Suprapubic skin (tissue), 4 donors: ENCODE measurements at regions not wholly inside any gene's neighbourhood (a gene's known extent, or its start where the extent isn't known, plus 50 kb on each side); places are given as distances from the start of the nearest gene placed in this dataset.
"Not testable (repeated sequence)": the region's sequence is repeated elsewhere in the genome, so short reads cannot be mapped to it uniquely, and the experiment has no call there.

Experiments
- DNase-seq, 2 donors: peaks; one replicate each; pipeline ENCODE4 v3.0.0-alpha.2; 2019; ENCODE audit warnings: low spot score in 2 of 2
- H3K27ac ChIP-seq: fragments of 200-600 bp; sonication (generic); one replicate; pipeline ENCODE4 v1.5.1; 2019
- H3K27me3 ChIP-seq: fragments of 200-600 bp; sonication (generic); one replicate; pipeline ENCODE4 v1.5.1; 2019
- H3K36me3 ChIP-seq: fragments of 200-600 bp; sonication (generic); one replicate; pipeline ENCODE4 v1.5.1; 2019
- H3K4me1 ChIP-seq: fragments of 200-600 bp; sonication (generic); one replicate; pipeline ENCODE4 v1.5.1; 2019
- H3K4me3 ChIP-seq: fragments of 200-600 bp; sonication (generic); one replicate; pipeline ENCODE4 v1.5.1; 2019; ENCODE audit warnings: mild to moderate bottlenecking
- H3K9me3 ChIP-seq: fragments of 200-600 bp; sonication (generic); one replicate; pipeline ENCODE4 v1.5.1; 2019
- EP300 ChIP-seq: sonication (generic); formaldehyde crosslinking; IDR thresholded peaks from one replicate; pipeline ENCODE4 v1.6.1; 2017; ENCODE audit warnings: antibody characterized with exemption
- POLR2A ChIP-seq, 2 donors: fragments of 450-650 bp; IDR thresholded peaks; one replicate each; pipeline ENCODE4 v1.6.1; 2017; ENCODE audit warnings: antibody characterized with exemption in 2 of 2, mild to moderate bottlenecking in 2 of 2, moderate library complexity in 2 of 2
- POLR2AphosphoS5 ChIP-seq, 3 donors: sonication (generic); formaldehyde crosslinking; IDR thresholded peaks; one replicate each; pipeline ENCODE4 v1.6.1; 2017; ENCODE audit warnings: antibody characterized with exemption in 3 of 3
- WGBS: methylation state at CpG from one replicate; pipeline ENCODE4 v1.1.5; 2018; 5-methylcytosine and 5-hydroxymethylcytosine counted together
- TF ChIP-seq, protein P1 (sequence below), 2 donors: fragments of 200-600 bp in 1 of 2; fragments of 450-650 bp in 1 of 2; sonication (generic) in 1 of 2; IDR thresholded peaks; one replicate each; pipeline ENCODE4 v1.5.1; 2016 to 2019; ENCODE audit warnings: antibody characterized with exemption in 2 of 2, mild to moderate bottlenecking in 1 of 2, moderate library complexity in 1 of 2

DNA sequence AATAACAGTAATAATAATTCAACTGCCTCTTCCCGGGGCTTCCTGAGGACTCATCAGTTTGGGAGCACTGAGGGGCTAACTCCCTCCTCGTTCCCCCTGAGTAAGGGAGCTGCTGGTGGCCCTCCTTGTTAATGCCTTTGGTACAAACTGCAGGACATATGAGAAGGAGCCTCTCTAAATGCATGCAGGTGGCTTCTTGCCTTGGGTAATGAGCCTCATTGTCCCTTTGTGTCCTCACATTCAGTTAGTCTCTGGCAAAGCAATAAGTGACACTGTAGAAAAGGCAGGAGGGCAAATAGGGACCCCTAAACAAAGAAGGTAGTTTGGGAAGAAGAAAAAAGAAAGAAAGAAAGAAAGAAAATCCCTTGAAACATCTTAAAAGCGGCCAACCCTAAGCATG, 95.4 kb upstream of the ERCC6L2 start:
- H3K4me3 ChIP-seq = no peak overlapping the region
- H3K27me3 ChIP-seq = peaks cover 3% of the 10 kb centered on the region
- no peak overlapping the region for H3K27ac ChIP-seq
- TF ChIP-seq POLR2AphosphoS5 (IDR thresholded peaks at IDR 0.05) (no peak), POLR2A (IDR thresholded peaks at IDR 0.05) (no peak), EP300 (no peak)
- TF ChIP-seq, protein P1, sequence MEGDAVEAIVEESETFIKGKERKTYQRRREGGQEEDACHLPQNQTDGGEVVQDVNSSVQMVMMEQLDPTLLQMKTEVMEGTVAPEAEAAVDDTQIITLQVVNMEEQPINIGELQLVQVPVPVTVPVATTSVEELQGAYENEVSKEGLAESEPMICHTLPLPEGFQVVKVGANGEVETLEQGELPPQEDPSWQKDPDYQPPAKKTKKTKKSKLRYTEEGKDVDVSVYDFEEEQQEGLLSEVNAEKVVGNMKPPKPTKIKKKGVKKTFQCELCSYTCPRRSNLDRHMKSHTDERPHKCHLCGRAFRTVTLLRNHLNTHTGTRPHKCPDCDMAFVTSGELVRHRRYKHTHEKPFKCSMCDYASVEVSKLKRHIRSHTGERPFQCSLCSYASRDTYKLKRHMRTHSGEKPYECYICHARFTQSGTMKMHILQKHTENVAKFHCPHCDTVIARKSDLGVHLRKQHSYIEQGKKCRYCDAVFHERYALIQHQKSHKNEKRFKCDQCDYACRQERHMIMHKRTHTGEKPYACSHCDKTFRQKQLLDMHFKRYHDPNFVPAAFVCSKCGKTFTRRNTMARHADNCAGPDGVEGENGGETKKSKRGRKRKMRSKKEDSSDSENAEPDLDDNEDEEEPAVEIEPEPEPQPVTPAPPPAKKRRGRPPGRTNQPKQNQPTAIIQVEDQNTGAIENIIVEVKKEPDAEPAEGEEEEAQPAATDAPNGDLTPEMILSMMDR (IDR thresholded peaks at IDR 0.05) = no peak
- WGBS = 92% methylated on average over 3 of the region's 3 CpGs
- H3K36me3 ChIP-seq = no peaks in the 10 kb centered on the region
- no peaks in the 10 kb centered on the region for H3K9me3 ChIP-seq
- H3K4me1 ChIP-seq = no peaks in the 10 kb centered on the region
- DNase-seq = no peak

DNA sequence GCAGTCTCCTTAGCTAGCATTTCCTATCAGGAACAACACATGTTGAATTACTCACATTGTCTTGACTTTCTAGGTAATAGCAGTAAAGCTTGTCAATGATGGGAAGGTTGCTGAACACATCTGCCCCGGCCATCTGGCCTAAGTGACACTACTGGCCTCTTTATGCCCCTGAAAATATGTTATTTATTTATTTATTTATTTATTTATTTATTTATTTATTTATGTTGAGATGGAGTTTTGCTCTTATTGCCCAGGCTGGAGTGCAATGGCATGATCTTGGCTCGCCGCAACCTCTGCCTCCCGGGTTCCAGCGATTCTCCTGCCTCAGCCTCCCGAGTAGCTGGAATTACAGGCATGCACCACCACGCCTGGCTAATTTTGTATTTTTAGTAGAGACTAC, 95.9 kb upstream of the ERCC6L2 start:
- H3K4me3 ChIP-seq, DNase-seq, H3K27me3 ChIP-seq, H3K27ac ChIP-seq, H3K9me3 ChIP-seq, H3K4me1 ChIP-seq, H3K36me3 ChIP-seq: not testable (repeated sequence)
- 95% methylated on average over 7 of the region's 7 CpGs for WGBS

DNA sequence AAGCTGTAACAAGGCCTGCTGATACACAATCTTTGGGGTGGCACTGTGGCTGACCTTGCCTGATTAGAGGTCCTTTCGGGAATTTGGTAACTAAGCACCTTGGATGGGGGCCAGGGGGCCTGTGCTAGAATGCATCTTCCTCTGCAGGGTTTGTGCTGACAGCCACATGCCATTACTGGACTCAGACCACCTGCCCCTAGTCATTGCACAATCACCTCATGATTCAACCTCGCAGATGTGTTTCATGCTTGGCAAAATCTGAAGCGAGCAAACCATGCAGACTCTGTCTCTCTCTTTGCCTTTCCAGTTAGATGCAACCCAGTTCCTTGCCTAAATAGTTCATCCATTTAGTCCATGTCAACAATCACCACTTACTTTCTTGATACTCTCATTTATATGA, 96.5 kb upstream of the ERCC6L2 start:
- Histone ChIP-seq H3K36me3 (no peaks in the 10 kb centered on the region), H3K4me1 (no peaks in the 10 kb centered on the region), H3K9me3 (no peaks in the 10 kb centered on the region), H3K27me3 (no peaks in the 10 kb centered on the region), H3K4me3 (no peak overlapping the region), H3K27ac (no peak overlapping the region)
- 72% methylated on average over 3 of the region's 3 CpGs for WGBS
- DNase-seq = no peak
- TF ChIP-seq POLR2AphosphoS5 (IDR thresholded peaks at IDR 0.05) (no peak), POLR2A (IDR thresholded peaks at IDR 0.05) (no peak), EP300 (no peak)
- TF ChIP-seq, protein P1 (IDR thresholded peaks at IDR 0.05) = no peak

- DNase-seq = no peak
- Histone ChIP-seq H3K9me3 (no peaks in the 10 kb centered on the region), H3K27ac (no peak overlapping the region), H3K4me3 (no peak overlapping the region), H3K4me1 (peaks cover 7% of the 10 kb centered on the region), H3K27me3 (no peaks in the 10 kb centered on the region), H3K36me3 (no peaks in the 10 kb centered on the region)
- no peak for TF ChIP-seq EP300
- no peak for TF ChIP-seq POLR2A (IDR thresholded peaks at IDR 0.05)
- TF ChIP-seq, protein P1 (IDR thresholded peaks at IDR 0.05) = no peak
- no peak for TF ChIP-seq POLR2AphosphoS5 (IDR thresholded peaks at IDR 0.05)
Measured at GRCh38 chr9:95777136-95777535, 98.4 kb upstream of the ERCC6L2 start.

DNA sequence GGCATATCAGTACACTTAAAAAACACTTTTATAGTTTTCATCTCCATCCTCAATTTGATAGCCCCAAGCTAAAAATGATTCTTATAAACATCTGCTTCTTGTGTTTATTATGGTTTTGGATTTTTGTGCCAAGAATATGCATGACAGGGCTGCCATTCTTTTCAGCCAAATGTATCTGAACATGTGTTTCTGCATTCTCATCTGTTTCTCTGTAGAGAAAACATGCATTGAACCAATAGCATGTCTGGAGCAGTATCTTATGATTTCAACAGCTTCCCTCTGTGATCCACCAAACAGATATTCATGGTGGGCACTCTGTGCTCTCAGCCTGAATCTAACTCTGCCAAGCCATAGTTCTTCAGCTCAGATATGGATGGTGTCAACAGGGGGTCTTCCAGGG, 99.3 kb upstream of the ERCC6L2 start:
- H3K4me3 ChIP-seq = no peak overlapping the region

DNA sequence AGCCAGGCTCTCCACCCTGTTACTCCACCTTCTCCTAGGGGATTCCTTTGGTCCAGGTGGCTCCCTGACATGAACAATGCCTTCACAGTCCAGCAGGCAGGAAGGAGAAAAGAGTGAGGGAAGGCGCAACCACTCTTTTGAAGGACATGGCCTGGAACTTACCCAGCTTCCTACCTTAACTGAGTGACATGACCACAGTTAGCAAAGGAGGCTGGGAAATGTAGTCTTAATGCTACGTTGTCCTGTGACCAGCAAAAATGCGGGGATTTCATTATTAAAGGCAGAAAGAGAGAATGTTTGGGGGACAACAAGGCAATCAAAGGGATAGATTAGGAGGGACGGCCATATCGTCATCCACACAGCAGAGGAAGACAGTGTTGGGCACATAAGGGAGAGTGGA, 100.3 kb upstream of the ERCC6L2 start:
- H3K4me1 ChIP-seq = peaks cover 17% of the 10 kb centered on the region
- no peak overlapping the region for H3K4me3 ChIP-seq
- WGBS = 93% methylated on average over 5 of the region's 5 CpGs
- no peak for DNase-seq
- H3K36me3 ChIP-seq = no peaks in the 10 kb centered on the region
- H3K27me3 ChIP-seq = no peaks in the 10 kb centered on the region
- H3K9me3 ChIP-seq = no peaks in the 10 kb centered on the region
- TF ChIP-seq EP300 (no peak), POLR2A (IDR thresholded peaks at IDR 0.05) (no peak), POLR2AphosphoS5 (IDR thresholded peaks at IDR 0.05) (no peak)
- TF ChIP-seq, protein P1 (IDR thresholded peaks at IDR 0.05) = no peak
- no peak overlapping the region for H3K27ac ChIP-seq

More for the DNA sequence above, 99.3 kb upstream of the ERCC6L2 start:
- TF ChIP-seq POLR2A (IDR thresholded peaks at IDR 0.05) (no peak), EP300 (no peak), POLR2AphosphoS5 (IDR thresholded peaks at IDR 0.05) (no peak)
- TF ChIP-seq, protein P1 (IDR thresholded peaks at IDR 0.05) = no peak
- H3K27me3 ChIP-seq = no peaks in the 10 kb centered on the region
- H3K27ac ChIP-seq = no peak overlapping the region
- H3K4me1 ChIP-seq = peaks cover 15% of the 10 kb centered on the region
- no peaks in the 10 kb centered on the region for H3K9me3 ChIP-seq
- DNase-seq = no peak
- no peaks in the 10 kb centered on the region for H3K36me3 ChIP-seq
